H9 (cell line): ENCODE measurements at regions not wholly inside any gene's neighbourhood (a gene's known extent, or its start where the extent isn't known, plus 50 kb on each side); places are given as distances from the start of the nearest gene placed in this dataset.

Experiments
- DNase-seq: peaks from one replicate; pipeline ENCODE4 v3.0.0-alpha.2; 2017
- H2AFZ ChIP-seq: one replicate; pipeline ENCODE4 v1.6.1; 2013; ENCODE audit warnings: mild to moderate bottlenecking, low read length, control low read depth, moderate library complexity
- H2AK5ac ChIP-seq: 2 replicates; pipeline ENCODE4 v1.6.1; 2013; ENCODE audit warnings: low read length, control low read depth, mixed read lengths; ENCODE audit not compliant: insufficient read length
- H2BK120ac ChIP-seq: one replicate; pipeline ENCODE4 v1.6.1; 2013; ENCODE audit warnings: low read depth, mild to moderate bottlenecking, low read length, control low read depth, inconsistent platforms; ENCODE audit not compliant: poor library complexity, severe bottlenecking
- H2BK12ac ChIP-seq: 2 replicates; pipeline ENCODE4 v1.6.1; 2013; ENCODE audit warnings: low read length, control low read depth, mixed read lengths, low read depth; ENCODE audit not compliant: insufficient read length
- H2BK15ac ChIP-seq: 2 replicates; pipeline ENCODE4 v1.6.1; 2013; ENCODE audit warnings: low read depth, low read length, control low read depth
- H2BK20ac ChIP-seq: one replicate; pipeline ENCODE4 v1.6.1; 2013; ENCODE audit warnings: low read depth, mild to moderate bottlenecking, low read length, control low read depth, inconsistent platforms; ENCODE audit not compliant: poor library complexity, severe bottlenecking
- H2BK5ac ChIP-seq: 2 replicates; pipeline ENCODE4 v1.6.1; 2013; ENCODE audit warnings: low read length, control low read depth, mixed read lengths; ENCODE audit not compliant: insufficient read length
- H3K14ac ChIP-seq: 2 replicates; pipeline ENCODE4 v1.6.1; 2013; ENCODE audit warnings: low read length, control low read depth; ENCODE audit not compliant: insufficient read depth
- H3K18ac ChIP-seq: 2 replicates; pipeline ENCODE4 v1.6.1; 2013; ENCODE audit warnings: low read depth, mild to moderate bottlenecking, mixed read lengths, low read length, control low read depth; ENCODE audit not compliant: insufficient read length
- H3K23ac ChIP-seq: 2 replicates; pipeline ENCODE4 v1.6.1; 2013; ENCODE audit warnings: low read length, control low read depth, mixed read lengths, low read depth; ENCODE audit not compliant: insufficient read length
- H3K23me2 ChIP-seq: 2 replicates; pipeline ENCODE4 v1.6.1; 2013; ENCODE audit warnings: low read depth, mild to moderate bottlenecking, mixed read lengths, low read length, control low read depth; ENCODE audit not compliant: insufficient read length, poor library complexity, severe bottlenecking
- H3K27ac ChIP-seq: 2 replicates; pipeline ENCODE4 v1.5.1; 2013; ENCODE audit warnings: low read length, control low read depth, mixed read lengths, low read depth; ENCODE audit not compliant: insufficient read length
- H3K27me3 ChIP-seq: 2 replicates; pipeline ENCODE4 v1.6.1; 2013; ENCODE audit warnings: low read length, control low read depth, inconsistent platforms; ENCODE audit not compliant: insufficient read depth
- H3K4ac ChIP-seq: 2 replicates; pipeline ENCODE4 v1.6.1; 2013; ENCODE audit warnings: low read depth, mild to moderate bottlenecking, control low read depth, inconsistent platforms, low read length, moderate library complexity
- H3K4me1 ChIP-seq: 2 replicates; pipeline ENCODE4 v1.6.1; 2013; ENCODE audit warnings: low read length, control low read depth, inconsistent platforms; ENCODE audit not compliant: insufficient read depth
- H3K4me2 ChIP-seq: 2 replicates; pipeline ENCODE4 v1.6.1; 2013; ENCODE audit warnings: low read length, control low read depth, mixed read lengths; ENCODE audit not compliant: insufficient read length, insufficient read depth
- H3K56ac ChIP-seq: 2 replicates; pipeline ENCODE4 v1.6.1; 2013; ENCODE audit warnings: low read depth, mild to moderate bottlenecking, mixed read lengths, low read length, control low read depth; ENCODE audit not compliant: insufficient read length
- H3K79me1 ChIP-seq: 2 replicates; pipeline ENCODE4 v1.6.1; 2013; ENCODE audit warnings: low read depth, mild to moderate bottlenecking, moderate library complexity, low read length, control low read depth, inconsistent platforms; ENCODE audit not compliant: insufficient read depth, poor library complexity, severe bottlenecking
- H3K79me2 ChIP-seq: 2 replicates; pipeline ENCODE4 v1.6.1; 2013; ENCODE audit warnings: low read length, control low read depth, inconsistent platforms; ENCODE audit not compliant: insufficient read depth
- H3K9ac ChIP-seq: 2 replicates; pipeline ENCODE4 v1.6.1; 2013; ENCODE audit warnings: low read length, control low read depth, mixed read lengths; ENCODE audit not compliant: insufficient read length; ENCODE audit errors: extremely low read depth
- H3K9me3 ChIP-seq: one replicate; pipeline ENCODE4 v1.6.1; 2013; ENCODE audit warnings: low read depth, low read length, inconsistent platforms; ENCODE audit not compliant: control insufficient read depth
- H3T11ph ChIP-seq: one replicate; pipeline ENCODE4 v1.6.1; 2013; ENCODE audit warnings: mild to moderate bottlenecking, low read length, control low read depth, inconsistent platforms
- H4K20me1 ChIP-seq: one replicate; pipeline ENCODE4 v1.6.1; 2013; ENCODE audit not compliant: control insufficient read depth, insufficient read length, insufficient read depth
- H4K5ac ChIP-seq: 2 replicates; pipeline ENCODE4 v1.6.1; 2013; ENCODE audit warnings: low read depth, mild to moderate bottlenecking, mixed read lengths, low read length, control low read depth; ENCODE audit not compliant: insufficient read length
- H4K8ac ChIP-seq: replicated peaks from 2 replicates; pipeline ENCODE4 v1.6.1; 2013; ENCODE audit warnings: low read length, control low read depth, mixed read lengths, low read depth; ENCODE audit not compliant: insufficient read length
- H4K91ac ChIP-seq: 2 replicates; pipeline ENCODE4 v1.6.1; 2013; ENCODE audit warnings: low read depth, mild to moderate bottlenecking, moderate library complexity, mixed read lengths, low read length, control low read depth; ENCODE audit not compliant: insufficient read length
- H3K27ac Mint-ChIP-seq, 3 experiments: 2 replicates in 2 of 3; 3 replicates in 1 of 3; pipeline ENCODE4 v1.8.0; 2020 to 2021; ENCODE audit warnings: mixed read lengths in 3 of 3, mild to moderate bottlenecking in 1 of 3, moderate library complexity in 1 of 3
- H3K27me3 Mint-ChIP-seq: 2 replicates; pipeline ENCODE4 v1.8.0; 2021; ENCODE audit warnings: low read depth, mild to moderate bottlenecking, moderate library complexity, mixed read lengths
- H3K36me3 Mint-ChIP-seq, 3 experiments: 2 replicates in 2 of 3; 3 replicates in 1 of 3; pipeline ENCODE4 v1.8.0; 2020 to 2021; ENCODE audit warnings: low read depth in 3 of 3, mixed read lengths in 3 of 3; ENCODE audit not compliant: insufficient read depth in 1 of 3
- H3K4me1 Mint-ChIP-seq, 2 experiments: 2 replicates each; pipeline ENCODE4 v1.8.0; 2020; ENCODE audit warnings: mixed read lengths in 2 of 2
- H3K4me3 Mint-ChIP-seq, 2 experiments: 2 replicates in 1 of 2; 3 replicates in 1 of 2; pipeline ENCODE4 v1.8.0; 2020 to 2021; ENCODE audit warnings: mild to moderate bottlenecking in 2 of 2, mixed read lengths in 2 of 2, moderate library complexity in 1 of 2
- H3K9me3 Mint-ChIP-seq, 2 experiments: 2 replicates in 1 of 2; 3 replicates in 1 of 2; pipeline ENCODE4 v1.8.0; 2020; ENCODE audit warnings: mild to moderate bottlenecking in 2 of 2, mixed read lengths in 2 of 2, moderate library complexity in 1 of 2
- WGBS: extraction: QIAGEN DNeasy Blood & Tissue Kit; methylation state at CpG from one replicate; pipeline ENCODE4 v1.1.7; 2013; ENCODE audit warnings: missing lambda C conversion rate, low lambda C conversion rate, mixed read lengths; ENCODE audit not compliant: insufficient read length; ENCODE audit errors: extremely low coverage; 5-methylcytosine and 5-hydroxymethylcytosine counted together
- TF ChIP-seq, protein P1 (sequence below): fragments of 200-600 bp; sonication (generic); conservative IDR thresholded peaks from 3 replicates; pipeline ENCODE4 v1.8.0; 2021; ENCODE audit warnings: antibody characterized with exemption, mild to moderate bottlenecking

DNA sequence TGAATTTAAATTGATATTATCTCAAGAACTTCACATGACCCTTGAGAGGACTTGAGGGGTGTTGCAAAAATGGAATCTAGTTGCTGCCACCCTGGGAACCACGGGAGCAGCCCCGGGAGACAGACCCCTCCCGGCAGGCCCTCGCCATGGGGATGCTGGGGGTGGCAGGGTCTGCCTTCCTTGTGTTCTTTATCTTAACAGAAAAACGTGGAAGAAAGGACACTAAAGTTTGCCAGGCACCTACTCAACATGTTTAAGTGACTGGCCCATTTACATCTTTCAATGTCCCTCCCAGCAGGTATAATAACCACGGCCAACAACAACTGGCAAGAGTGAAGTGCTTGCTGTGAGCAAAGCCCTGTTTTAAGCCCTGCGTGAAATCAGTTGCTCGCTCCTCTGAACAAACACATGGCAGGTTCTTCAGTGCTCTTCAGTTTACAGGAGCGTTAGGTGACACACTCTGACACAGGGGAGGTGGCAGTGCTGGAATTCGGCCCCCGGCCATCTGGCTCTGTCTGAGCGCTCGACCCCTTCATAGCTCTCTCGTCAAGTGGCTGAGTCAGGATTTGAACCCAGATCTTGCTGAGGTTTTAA is 112.5 kb downstream of the ASB7 start:
- Histone ChIP-seq H2BK20ac (no peak overlapping the region), H3K4me2 (no peak overlapping the region), H3K23ac (no peak overlapping the region), H2AK5ac (no peak overlapping the region), H3K23me2 (no peaks in the 10 kb centered on the region), H3K79me1 (no peaks in the 10 kb centered on the region), H4K91ac (no peak overlapping the region), H3K14ac (no peak overlapping the region), H3K4me1 (no peaks in the 10 kb centered on the region), H3K4ac (no peak overlapping the region), H3K56ac (no peak overlapping the region), H3K9ac (no peak overlapping the region), H3K27me3 (no peaks in the 10 kb centered on the region), H2BK12ac (no peak overlapping the region), H3K79me2 (no peaks in the 10 kb centered on the region), H3K9me3 (no peaks in the 10 kb centered on the region), H3K27ac (no peak overlapping the region), H2AFZ (no peak overlapping the region), H4K5ac (no peak overlapping the region), H3T11ph (no peak overlapping the region), H2BK5ac (no peak overlapping the region), H4K20me1 (no peaks in the 10 kb centered on the region), H2BK15ac (no peak overlapping the region), H4K8ac (no peak overlapping the region), H2BK120ac (no peak overlapping the region), H3K18ac (no peak overlapping the region)
- H3K4me3 Mint-ChIP-seq = no peak overlapping the region
- H3K9me3 Mint-ChIP-seq = peaks cover 7 to 13% of the 10 kb centered on the region in 2 experiments
- no peak overlapping the region; a peak in 2 of 7 replicates for H3K27ac Mint-ChIP-seq
- H3K36me3 Mint-ChIP-seq = peaks cover 4 to 12% (median 4%) of the 10 kb centered on the region in 3 experiments; a peak in 5 of 7 replicates
- WGBS = no CpG with 5 or more reads among the region's 14 CpGs
- no peak for DNase-seq
- H3K4me1 Mint-ChIP-seq = peaks cover 0 to 9% of the 10 kb centered on the region in 2 experiments; a peak in 2 of 4 replicates
- peaks cover 6% of the 10 kb centered on the region for H3K27me3 Mint-ChIP-seq
- TF ChIP-seq, protein P1, sequence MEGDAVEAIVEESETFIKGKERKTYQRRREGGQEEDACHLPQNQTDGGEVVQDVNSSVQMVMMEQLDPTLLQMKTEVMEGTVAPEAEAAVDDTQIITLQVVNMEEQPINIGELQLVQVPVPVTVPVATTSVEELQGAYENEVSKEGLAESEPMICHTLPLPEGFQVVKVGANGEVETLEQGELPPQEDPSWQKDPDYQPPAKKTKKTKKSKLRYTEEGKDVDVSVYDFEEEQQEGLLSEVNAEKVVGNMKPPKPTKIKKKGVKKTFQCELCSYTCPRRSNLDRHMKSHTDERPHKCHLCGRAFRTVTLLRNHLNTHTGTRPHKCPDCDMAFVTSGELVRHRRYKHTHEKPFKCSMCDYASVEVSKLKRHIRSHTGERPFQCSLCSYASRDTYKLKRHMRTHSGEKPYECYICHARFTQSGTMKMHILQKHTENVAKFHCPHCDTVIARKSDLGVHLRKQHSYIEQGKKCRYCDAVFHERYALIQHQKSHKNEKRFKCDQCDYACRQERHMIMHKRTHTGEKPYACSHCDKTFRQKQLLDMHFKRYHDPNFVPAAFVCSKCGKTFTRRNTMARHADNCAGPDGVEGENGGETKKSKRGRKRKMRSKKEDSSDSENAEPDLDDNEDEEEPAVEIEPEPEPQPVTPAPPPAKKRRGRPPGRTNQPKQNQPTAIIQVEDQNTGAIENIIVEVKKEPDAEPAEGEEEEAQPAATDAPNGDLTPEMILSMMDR = no peak
